ENCODE measurements at regions not wholly inside any gene's neighbourhood (a gene's known extent, or its start where the extent isn't known, plus 50 kb on each side); places are given as distances from the start of the nearest gene placed in this dataset.

DNA sequence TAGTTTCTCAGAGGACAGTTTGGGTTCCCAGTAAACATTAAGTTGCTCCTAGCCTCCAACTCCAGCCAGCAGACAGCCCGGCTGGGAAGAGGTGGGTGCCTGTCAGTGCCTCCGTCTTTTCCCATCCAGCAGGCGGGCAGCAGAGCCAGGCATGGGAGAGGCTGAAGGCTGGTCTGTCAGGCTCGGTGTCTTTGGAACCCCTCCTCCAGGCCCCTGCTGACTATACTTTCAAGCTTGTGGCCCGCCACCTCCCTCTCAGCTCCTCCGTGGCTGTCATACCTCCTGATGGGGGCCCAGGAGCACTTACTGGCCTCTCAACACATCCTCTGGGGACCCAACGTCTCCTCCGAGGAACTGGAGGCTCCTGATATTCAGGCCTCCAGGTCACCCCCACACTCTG is 140.9 kb downstream of the ACTL8 start:
- Histone ChIP-seq H3K27ac (ENCODE audit: low read depth, low read length, poor library complexity, severe bottlenecking) (no peak overlapping the region), H3K9me3 (ENCODE audit: low read depth, low read length, poor library complexity, severe bottlenecking) (no peaks in the 10 kb centered on the region), H3K4me1 (ENCODE audit: insufficient read depth, low read length, poor library complexity, severe bottlenecking) (no peaks in the 10 kb centered on the region), H3K36me3 (ENCODE audit: insufficient read depth, low read length, poor library complexity, severe bottlenecking) (no peaks in the 10 kb centered on the region), H3K4me3 (ENCODE audit: low read depth, low read length, poor library complexity, severe bottlenecking) (no peak overlapping the region), H3K27me3 (replicated peaks; ENCODE audit: insufficient read depth, low read depth, low read length, poor library complexity) (peaks cover 44% of the 10 kb centered on the region)
- DNase-seq (ENCODE audit: low spot score): no peak
- POLR2A ChIA-PET (ENCODE audit: low non-redundant PET): no interaction called here
- CTCF ChIA-PET: no interaction called here
- BruUV-seq (replicated peaks): no TSS peak
- TF ChIP-seq, protein P1, sequence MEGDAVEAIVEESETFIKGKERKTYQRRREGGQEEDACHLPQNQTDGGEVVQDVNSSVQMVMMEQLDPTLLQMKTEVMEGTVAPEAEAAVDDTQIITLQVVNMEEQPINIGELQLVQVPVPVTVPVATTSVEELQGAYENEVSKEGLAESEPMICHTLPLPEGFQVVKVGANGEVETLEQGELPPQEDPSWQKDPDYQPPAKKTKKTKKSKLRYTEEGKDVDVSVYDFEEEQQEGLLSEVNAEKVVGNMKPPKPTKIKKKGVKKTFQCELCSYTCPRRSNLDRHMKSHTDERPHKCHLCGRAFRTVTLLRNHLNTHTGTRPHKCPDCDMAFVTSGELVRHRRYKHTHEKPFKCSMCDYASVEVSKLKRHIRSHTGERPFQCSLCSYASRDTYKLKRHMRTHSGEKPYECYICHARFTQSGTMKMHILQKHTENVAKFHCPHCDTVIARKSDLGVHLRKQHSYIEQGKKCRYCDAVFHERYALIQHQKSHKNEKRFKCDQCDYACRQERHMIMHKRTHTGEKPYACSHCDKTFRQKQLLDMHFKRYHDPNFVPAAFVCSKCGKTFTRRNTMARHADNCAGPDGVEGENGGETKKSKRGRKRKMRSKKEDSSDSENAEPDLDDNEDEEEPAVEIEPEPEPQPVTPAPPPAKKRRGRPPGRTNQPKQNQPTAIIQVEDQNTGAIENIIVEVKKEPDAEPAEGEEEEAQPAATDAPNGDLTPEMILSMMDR (conservative IDR thresholded peaks at IDR 0.05; ENCODE audit: low read depth, low read length): no peak
- TF ChIP-seq EZH2 (IDR thresholded peaks at IDR 0.05; ENCODE audit: borderline replicate concordance, low read depth, low read length, poor library complexity, severe bottlenecking): no peak
- intact Hi-C loops (cut with micrococcal nuclease; ENCODE audit: unreplicated experiment): no loop called here

DNA sequence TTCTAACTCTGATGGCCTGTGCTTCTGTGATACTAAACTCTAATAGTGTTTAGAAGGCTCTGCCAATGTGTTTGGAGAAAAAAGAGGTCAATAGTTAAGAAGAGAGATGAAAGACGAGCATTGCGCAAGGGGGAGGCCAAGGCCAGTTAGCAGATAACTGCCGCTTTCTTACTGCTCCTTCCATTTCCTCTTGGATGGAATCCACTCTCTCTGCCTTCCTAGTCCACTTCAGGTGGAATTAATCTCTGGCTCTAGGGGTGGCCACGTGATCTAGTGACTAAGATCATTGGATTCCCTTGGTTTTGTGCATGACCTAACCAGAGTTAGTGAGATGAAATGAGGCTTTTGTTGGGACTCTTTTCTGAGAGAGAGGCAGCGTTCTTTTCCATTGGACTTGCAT is 148.3 kb downstream of the ACTL8 start:
- CTCF ChIA-PET: interaction anchor here (0.6 kb wide), 1 partner anchor 139 kb away, joined by 4 read pairs; no protein-coding TSS in a partner anchor
- TF ChIP-seq EZH2 (IDR thresholded peaks at IDR 0.05; ENCODE audit: borderline replicate concordance, low read depth, low read length, poor library complexity, severe bottlenecking): no peak
- TF ChIP-seq, protein P1 (conservative IDR thresholded peaks at IDR 0.05; ENCODE audit: low read depth, low read length): no peak

DNA sequence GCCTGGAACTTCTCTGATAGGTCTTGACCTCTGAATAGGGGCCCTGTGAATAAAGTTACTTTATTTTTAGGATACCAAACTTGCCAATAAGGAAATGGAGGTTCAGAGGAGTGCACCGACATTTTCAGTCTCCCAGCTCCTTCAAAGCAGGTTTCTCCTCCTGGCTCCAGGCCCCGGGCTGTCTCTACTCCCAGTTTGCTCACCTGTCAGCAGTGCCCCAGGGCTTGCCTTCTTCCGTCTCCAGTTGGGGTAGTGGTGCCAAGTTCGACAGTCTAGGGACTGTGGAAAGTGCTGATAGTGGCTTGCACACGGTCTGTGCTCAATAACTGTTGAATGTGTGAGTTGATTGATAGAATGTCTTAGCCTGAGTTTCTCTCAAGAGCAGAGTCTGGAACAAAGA is 149.2 kb downstream of the ACTL8 start:
- intact Hi-C loops (cut with micrococcal nuclease; ENCODE audit: unreplicated experiment): no loop called here
- CTCF ChIA-PET: no interaction called here
- H3K9me3 ChIP-seq (ENCODE audit: low read depth, low read length, poor library complexity, severe bottlenecking): no peaks in the 10 kb centered on the region
- H3K4me3 ChIP-seq (ENCODE audit: low read depth, low read length, poor library complexity, severe bottlenecking): no peak overlapping the region
- no peak for DNase-seq (ENCODE audit: low spot score)
- H3K4me1 ChIP-seq (ENCODE audit: insufficient read depth, low read length, poor library complexity, severe bottlenecking): no peaks in the 10 kb centered on the region
- H3K36me3 ChIP-seq (ENCODE audit: insufficient read depth, low read length, poor library complexity, severe bottlenecking): no peaks in the 10 kb centered on the region
- H3K27ac ChIP-seq (ENCODE audit: low read depth, low read length, poor library complexity, severe bottlenecking): no peak overlapping the region
- TF ChIP-seq EZH2 (IDR thresholded peaks at IDR 0.05; ENCODE audit: borderline replicate concordance, low read depth, low read length, poor library complexity, severe bottlenecking): no peak
- TF ChIP-seq, protein P1 (conservative IDR thresholded peaks at IDR 0.05; ENCODE audit: low read depth, low read length): no peak
- peaks cover 20% of the 10 kb centered on the region for H3K27me3 ChIP-seq (replicated peaks; ENCODE audit: insufficient read depth, low read depth, low read length, poor library complexity)
- BruUV-seq (replicated peaks): no TSS peak
- POLR2A ChIA-PET (ENCODE audit: low non-redundant PET): no interaction called here

More for the DNA sequence above, 148.3 kb downstream of the ACTL8 start:
- no peaks in the 10 kb centered on the region for H3K36me3 ChIP-seq (ENCODE audit: insufficient read depth, low read length, poor library complexity, severe bottlenecking)
- no peaks in the 10 kb centered on the region for H3K4me1 ChIP-seq (ENCODE audit: insufficient read depth, low read length, poor library complexity, severe bottlenecking)
- no peak overlapping the region for H3K27ac ChIP-seq (ENCODE audit: low read depth, low read length, poor library complexity, severe bottlenecking)
- peaks cover 24% of the 10 kb centered on the region for H3K27me3 ChIP-seq (replicated peaks; ENCODE audit: insufficient read depth, low read depth, low read length, poor library complexity)
- H3K9me3 ChIP-seq (ENCODE audit: low read depth, low read length, poor library complexity, severe bottlenecking): no peaks in the 10 kb centered on the region
- DNase-seq (ENCODE audit: low spot score): no peak
- POLR2A ChIA-PET (ENCODE audit: low non-redundant PET): no interaction called here
- BruUV-seq (replicated peaks): no TSS peak
- H3K4me3 ChIP-seq (ENCODE audit: low read depth, low read length, poor library complexity, severe bottlenecking): no peak overlapping the region
- intact Hi-C loops (cut with micrococcal nuclease; ENCODE audit: unreplicated experiment): no loop called here
